ENCODE measurements at regions not wholly inside any gene's neighbourhood (a gene's known extent, or its start where the extent isn't known, plus 50 kb on each side); places are given as distances from the start of the nearest gene placed in this dataset.

DNA sequence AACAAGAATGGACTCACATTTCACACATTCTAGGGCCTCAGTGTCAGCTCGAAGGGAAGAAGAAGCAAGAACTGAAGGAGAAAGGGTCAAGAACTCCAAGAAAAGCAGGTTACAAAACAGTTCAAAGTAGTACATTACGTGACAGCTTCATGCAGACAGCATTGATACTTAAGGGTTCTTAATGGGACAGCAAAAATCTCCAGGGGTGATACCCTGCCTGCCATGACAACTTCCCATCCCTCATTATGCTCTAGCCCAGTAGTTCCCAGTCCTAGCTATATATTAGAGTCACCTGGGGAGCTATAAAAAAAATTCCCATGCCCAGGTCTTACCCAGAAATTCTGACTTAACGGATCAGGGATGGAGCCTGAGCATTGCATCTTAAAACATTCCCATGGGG lies 51.2 kb upstream of the PROX1 start:
- Histone ChIP-seq H3K9me1 (ENCODE audit: control insufficient read depth, extremely low read depth, insufficient read depth, low read length) (no peaks in the 10 kb centered on the region), H3K36me3 (ENCODE audit: control insufficient read depth in 2 of 2, extremely low read depth in 1 of 2, insufficient read depth in 2 of 2, low read length in 2 of 2) (no peaks in the 10 kb centered on the region), H3K79me2 (ENCODE audit: control insufficient read depth, insufficient read depth, low read length) (no peaks in the 10 kb centered on the region), H3K27ac (ENCODE audit: control insufficient read depth, insufficient read depth, low read length) (no peak overlapping the region), H4K20me1 (ENCODE audit: control insufficient read depth, extremely low read depth, insufficient read depth, low read length) (no peaks in the 10 kb centered on the region), H3K9ac (ENCODE audit: control insufficient read depth, extremely low read depth, insufficient read depth, low read length) (no peak overlapping the region), H3K4me1 (ENCODE audit: control insufficient read depth, extremely low read depth, insufficient read depth, low read length) (no peaks in the 10 kb centered on the region), H3K4me3 (ENCODE audit: control insufficient read depth in 2 of 3, extremely low read depth in 1 of 3, insufficient read depth in 2 of 3, low read depth in 1 of 3, low read length in 3 of 3) (no peak overlapping the region), H3K4me2 (ENCODE audit: control insufficient read depth, extremely low read depth, insufficient read depth, low read depth, low read length) (no peak overlapping the region), H2AFZ (ENCODE audit: control insufficient read depth, low read length) (no peak overlapping the region), H3K27me3 (ENCODE audit: control insufficient read depth, extremely low read depth, insufficient read depth, low read length) (peaks cover 16% of the 10 kb centered on the region), H3K9me3 (ENCODE audit: control insufficient read depth, low read depth, low read length) (no peaks in the 10 kb centered on the region)
- TF ChIP-seq, protein P1, sequence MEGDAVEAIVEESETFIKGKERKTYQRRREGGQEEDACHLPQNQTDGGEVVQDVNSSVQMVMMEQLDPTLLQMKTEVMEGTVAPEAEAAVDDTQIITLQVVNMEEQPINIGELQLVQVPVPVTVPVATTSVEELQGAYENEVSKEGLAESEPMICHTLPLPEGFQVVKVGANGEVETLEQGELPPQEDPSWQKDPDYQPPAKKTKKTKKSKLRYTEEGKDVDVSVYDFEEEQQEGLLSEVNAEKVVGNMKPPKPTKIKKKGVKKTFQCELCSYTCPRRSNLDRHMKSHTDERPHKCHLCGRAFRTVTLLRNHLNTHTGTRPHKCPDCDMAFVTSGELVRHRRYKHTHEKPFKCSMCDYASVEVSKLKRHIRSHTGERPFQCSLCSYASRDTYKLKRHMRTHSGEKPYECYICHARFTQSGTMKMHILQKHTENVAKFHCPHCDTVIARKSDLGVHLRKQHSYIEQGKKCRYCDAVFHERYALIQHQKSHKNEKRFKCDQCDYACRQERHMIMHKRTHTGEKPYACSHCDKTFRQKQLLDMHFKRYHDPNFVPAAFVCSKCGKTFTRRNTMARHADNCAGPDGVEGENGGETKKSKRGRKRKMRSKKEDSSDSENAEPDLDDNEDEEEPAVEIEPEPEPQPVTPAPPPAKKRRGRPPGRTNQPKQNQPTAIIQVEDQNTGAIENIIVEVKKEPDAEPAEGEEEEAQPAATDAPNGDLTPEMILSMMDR (optimal IDR thresholded peaks at IDR 0.05 in 1 of 3, IDR thresholded peaks at IDR 0.05 in 1 of 3, conservative IDR thresholded peaks at IDR 0.05 in 1 of 3; ENCODE audit: extremely low read depth in 1 of 3, insufficient read depth in 2 of 3, low read length in 3 of 3): no peak
- TF ChIP-seq EZH2 (IDR thresholded peaks at IDR 0.05; ENCODE audit: low read length): no peak
- FAIRE-seq (no peak), DNase-seq (ENCODE audit: low read depth, low spot score) (no peak)
- dilution Hi-C loops (cut with MboI; ENCODE audit: extremely low pct_ligation_motif_present, low sequenced_read_pairs): no loop called here
